ENCODE measurements at regions not wholly inside any gene's neighbourhood (a gene's known extent, or its start where the extent isn't known, plus 50 kb on each side); places are given as distances from the start of the nearest gene placed in this dataset.

- CTCF ChIA-PET = interaction anchor here (0.5 to 0.6 kb wide), 2 partner anchors 11 to 96 kb away, joined by 3 to 5 read pairs; no protein-coding TSS in a partner anchor
- Histone ChIP-seq H3K9me3 (ENCODE audit: control insufficient read depth, insufficient read depth, low read depth, low read length) (no peaks in the 10 kb centered on the region), H3K27ac (ENCODE audit: extremely low read depth, low read depth, low read length) (no peak overlapping the region), H3K4me1 (ENCODE audit: control insufficient read depth, insufficient read depth, low read length) (no peaks in the 10 kb centered on the region), H3K4me3 (ENCODE audit: low read depth, low read length) (no peak overlapping the region), H3K36me3 (ENCODE audit: control insufficient read depth in 2 of 2, insufficient read depth in 1 of 2, low read length in 2 of 2) (no peaks in the 10 kb centered on the region)
- no peak for TF ChIP-seq HOXA7 (CRISPR knock-in tag; IDR thresholded peaks at IDR 0.05; ENCODE audit: borderline replicate concordance)
- no peak for TF ChIP-seq EGR2 (tag by site-specific recombination; IDR thresholded peaks at IDR 0.05; ENCODE audit: low read depth)
- no peak for TF ChIP-seq ZNF837 (tag by site-specific recombination; IDR thresholded peaks at IDR 0.05)
- TF ChIP-seq ZNF747 (tag by site-specific recombination; IDR thresholded peaks at IDR 0.05) = no peak
- TF ChIP-seq ZNF24 (tag by site-specific recombination; IDR thresholded peaks at IDR 0.05) = no peak
- TF ChIP-seq, protein P1, sequence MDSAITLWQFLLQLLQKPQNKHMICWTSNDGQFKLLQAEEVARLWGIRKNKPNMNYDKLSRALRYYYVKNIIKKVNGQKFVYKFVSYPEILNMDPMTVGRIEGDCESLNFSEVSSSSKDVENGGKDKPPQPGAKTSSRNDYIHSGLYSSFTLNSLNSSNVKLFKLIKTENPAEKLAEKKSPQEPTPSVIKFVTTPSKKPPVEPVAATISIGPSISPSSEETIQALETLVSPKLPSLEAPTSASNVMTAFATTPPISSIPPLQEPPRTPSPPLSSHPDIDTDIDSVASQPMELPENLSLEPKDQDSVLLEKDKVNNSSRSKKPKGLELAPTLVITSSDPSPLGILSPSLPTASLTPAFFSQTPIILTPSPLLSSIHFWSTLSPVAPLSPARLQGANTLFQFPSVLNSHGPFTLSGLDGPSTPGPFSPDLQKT (IDR thresholded peaks at IDR 0.05; ENCODE audit: borderline replicate concordance, low read depth, low read length) = no peak
- TF ChIP-seq, protein P2, sequence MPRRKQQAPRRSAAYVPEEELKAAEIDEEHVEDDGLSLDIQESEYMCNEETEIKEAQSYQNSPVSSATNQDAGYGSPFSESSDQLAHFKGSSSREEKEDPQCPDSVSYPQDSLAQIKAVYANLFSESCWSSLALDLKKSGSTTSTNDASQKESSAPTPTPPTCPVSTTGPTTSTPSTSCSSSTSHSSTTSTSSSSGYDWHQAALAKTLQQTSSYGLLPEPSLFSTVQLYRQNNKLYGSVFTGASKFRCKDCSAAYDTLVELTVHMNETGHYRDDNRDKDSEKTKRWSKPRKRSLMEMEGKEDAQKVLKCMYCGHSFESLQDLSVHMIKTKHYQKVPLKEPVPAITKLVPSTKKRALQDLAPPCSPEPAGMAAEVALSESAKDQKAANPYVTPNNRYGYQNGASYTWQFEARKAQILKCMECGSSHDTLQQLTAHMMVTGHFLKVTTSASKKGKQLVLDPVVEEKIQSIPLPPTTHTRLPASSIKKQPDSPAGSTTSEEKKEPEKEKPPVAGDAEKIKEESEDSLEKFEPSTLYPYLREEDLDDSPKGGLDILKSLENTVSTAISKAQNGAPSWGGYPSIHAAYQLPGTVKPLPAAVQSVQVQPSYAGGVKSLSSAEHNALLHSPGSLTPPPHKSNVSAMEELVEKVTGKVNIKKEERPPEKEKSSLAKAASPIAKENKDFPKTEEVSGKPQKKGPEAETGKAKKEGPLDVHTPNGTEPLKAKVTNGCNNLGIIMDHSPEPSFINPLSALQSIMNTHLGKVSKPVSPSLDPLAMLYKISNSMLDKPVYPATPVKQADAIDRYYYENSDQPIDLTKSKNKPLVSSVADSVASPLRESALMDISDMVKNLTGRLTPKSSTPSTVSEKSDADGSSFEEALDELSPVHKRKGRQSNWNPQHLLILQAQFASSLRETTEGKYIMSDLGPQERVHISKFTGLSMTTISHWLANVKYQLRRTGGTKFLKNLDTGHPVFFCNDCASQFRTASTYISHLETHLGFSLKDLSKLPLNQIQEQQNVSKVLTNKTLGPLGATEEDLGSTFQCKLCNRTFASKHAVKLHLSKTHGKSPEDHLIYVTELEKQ (tag by site-specific recombination; IDR thresholded peaks at IDR 0.05; ENCODE audit: borderline replicate concordance) = no peak
- TF ChIP-seq ZNF350 (tag by site-specific recombination; IDR thresholded peaks at IDR 0.05) = no peak
- TF ChIP-seq, protein P3, sequence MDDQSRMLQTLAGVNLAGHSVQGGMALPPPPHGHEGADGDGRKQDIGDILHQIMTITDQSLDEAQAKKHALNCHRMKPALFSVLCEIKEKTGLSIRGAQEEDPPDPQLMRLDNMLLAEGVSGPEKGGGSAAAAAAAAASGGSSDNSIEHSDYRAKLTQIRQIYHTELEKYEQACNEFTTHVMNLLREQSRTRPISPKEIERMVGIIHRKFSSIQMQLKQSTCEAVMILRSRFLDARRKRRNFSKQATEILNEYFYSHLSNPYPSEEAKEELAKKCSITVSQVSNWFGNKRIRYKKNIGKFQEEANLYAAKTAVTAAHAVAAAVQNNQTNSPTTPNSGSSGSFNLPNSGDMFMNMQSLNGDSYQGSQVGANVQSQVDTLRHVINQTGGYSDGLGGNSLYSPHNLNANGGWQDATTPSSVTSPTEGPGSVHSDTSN (CRISPR knock-in tag; IDR thresholded peaks at IDR 0.05) = no peak
- TF ChIP-seq ZNF354C (tag by site-specific recombination; IDR thresholded peaks at IDR 0.05; ENCODE audit: borderline replicate concordance, low read depth) = no peak
- no peak for TF ChIP-seq ZNF148 (tag by site-specific recombination; IDR thresholded peaks at IDR 0.05; ENCODE audit: borderline replicate concordance)
- TF ChIP-seq ZNF2 (tag by site-specific recombination; IDR thresholded peaks at IDR 0.05) = no peak
- no peak for TF ChIP-seq ZNF121 (tag by site-specific recombination; IDR thresholded peaks at IDR 0.05)
- no peak for TF ChIP-seq ZNF214 (tag by site-specific recombination; IDR thresholded peaks at IDR 0.05; ENCODE audit: borderline replicate concordance)
- POLR2A ChIA-PET = no interaction called here
Measured at GRCh38 chr6:105799056-105799455, 287.1 kb upstream of the PRDM1 start.

GRCh38 chr6:105797983-105798453 is 288.1 kb upstream of the PRDM1 start:
- POLR2A ChIA-PET = no interaction called here
- no peak overlapping the region for H3K27ac ChIP-seq (ENCODE audit: extremely low read depth, low read depth, low read length)
- CTCF ChIA-PET = interaction anchor here (0.7 kb wide), 1 partner anchor 630 kb away, joined by 3 read pairs; no protein-coding TSS in a partner anchor

More at GRCh38 chr6:105797983-105798453, 288.1 kb upstream of the PRDM1 start:
- Histone ChIP-seq H3K4me3 (ENCODE audit: low read depth, low read length) (no peak overlapping the region), H3K4me1 (ENCODE audit: control insufficient read depth, insufficient read depth, low read length) (no peaks in the 10 kb centered on the region), H3K36me3 (ENCODE audit: control insufficient read depth in 2 of 2, insufficient read depth in 1 of 2, low read length in 2 of 2) (no peaks in the 10 kb centered on the region), H3K9me3 (ENCODE audit: control insufficient read depth, insufficient read depth, low read depth, low read length) (no peaks in the 10 kb centered on the region)
- TF ChIP-seq ZNF449 (tag by site-specific recombination; IDR thresholded peaks at IDR 0.05) (peak; percentile 37; the same call in 1 of the 2 replicates), TRIM28 (IDR thresholded peaks at IDR 0.05; ENCODE audit: borderline replicate concordance, low read length) (peak; percentile 57; the same call in 1 of the 2 replicates), ZNF658 (tag by site-specific recombination; IDR thresholded peaks at IDR 0.05) (no peak), ZNF585B (tag by site-specific recombination; IDR thresholded peaks at IDR 0.05) (no peak), PRDM6 (tag by site-specific recombination; IDR thresholded peaks at IDR 0.05) (no peak), ZNF670 (tag by site-specific recombination; IDR thresholded peaks at IDR 0.05; ENCODE audit: low read depth) (no peak)
- TF ChIP-seq, protein P4, sequence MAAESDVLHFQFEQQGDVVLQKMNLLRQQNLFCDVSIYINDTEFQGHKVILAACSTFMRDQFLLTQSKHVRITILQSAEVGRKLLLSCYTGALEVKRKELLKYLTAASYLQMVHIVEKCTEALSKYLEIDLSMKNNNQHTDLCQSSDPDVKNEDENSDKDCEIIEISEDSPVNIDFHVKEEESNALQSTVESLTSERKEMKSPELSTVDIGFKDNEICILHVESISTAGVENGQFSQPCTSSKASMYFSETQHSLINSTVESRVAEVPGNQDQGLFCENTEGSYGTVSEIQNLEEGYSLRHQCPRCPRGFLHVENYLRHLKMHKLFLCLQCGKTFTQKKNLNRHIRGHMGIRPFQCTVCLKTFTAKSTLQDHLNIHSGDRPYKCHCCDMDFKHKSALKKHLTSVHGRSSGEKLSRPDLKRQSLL (tag by site-specific recombination; IDR thresholded peaks at IDR 0.05) = 0 out of 2 replicates have a peak, but pooled peaks have one; percentile 6
